ENCODE measurements at regions not wholly inside any gene's neighbourhood (a gene's known extent, or its start where the extent isn't known, plus 50 kb on each side); places are given as distances from the start of the nearest gene placed in this dataset.
A peak's percentile ranks its signal among the peaks of the same experiment; 100 is the strongest.

GRCh38 chr4:116839826-116840225, 245.6 kb downstream of the TRAM1L1 start:
- Histone ChIP-seq H3K36me3 (no peaks in the 10 kb centered on the region), H3K4me1 (no peaks in the 10 kb centered on the region), H3K27me3 (no peaks in the 10 kb centered on the region), H3K4me3 (no peak overlapping the region), H3K27ac (no peak overlapping the region), H3K9me3 (no peaks in the 10 kb centered on the region)
- DNase-seq (no peak), ATAC-seq (no peak)
- TF ChIP-seq, protein P1, sequence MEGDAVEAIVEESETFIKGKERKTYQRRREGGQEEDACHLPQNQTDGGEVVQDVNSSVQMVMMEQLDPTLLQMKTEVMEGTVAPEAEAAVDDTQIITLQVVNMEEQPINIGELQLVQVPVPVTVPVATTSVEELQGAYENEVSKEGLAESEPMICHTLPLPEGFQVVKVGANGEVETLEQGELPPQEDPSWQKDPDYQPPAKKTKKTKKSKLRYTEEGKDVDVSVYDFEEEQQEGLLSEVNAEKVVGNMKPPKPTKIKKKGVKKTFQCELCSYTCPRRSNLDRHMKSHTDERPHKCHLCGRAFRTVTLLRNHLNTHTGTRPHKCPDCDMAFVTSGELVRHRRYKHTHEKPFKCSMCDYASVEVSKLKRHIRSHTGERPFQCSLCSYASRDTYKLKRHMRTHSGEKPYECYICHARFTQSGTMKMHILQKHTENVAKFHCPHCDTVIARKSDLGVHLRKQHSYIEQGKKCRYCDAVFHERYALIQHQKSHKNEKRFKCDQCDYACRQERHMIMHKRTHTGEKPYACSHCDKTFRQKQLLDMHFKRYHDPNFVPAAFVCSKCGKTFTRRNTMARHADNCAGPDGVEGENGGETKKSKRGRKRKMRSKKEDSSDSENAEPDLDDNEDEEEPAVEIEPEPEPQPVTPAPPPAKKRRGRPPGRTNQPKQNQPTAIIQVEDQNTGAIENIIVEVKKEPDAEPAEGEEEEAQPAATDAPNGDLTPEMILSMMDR (IDR thresholded peaks at IDR 0.05), result no peak
- intact Hi-C loops (cut with DNase I), result no loop called here

- ATAC-seq, result no peak
- Histone ChIP-seq H3K4me3 (no peak overlapping the region), H3K27ac (no peak overlapping the region), H3K27me3 (no peaks in the 10 kb centered on the region), H3K9me3 (no peaks in the 10 kb centered on the region), H3K36me3 (no peaks in the 10 kb centered on the region), H3K4me1 (no peaks in the 10 kb centered on the region)
- intact Hi-C loops (cut with DNase I), result no loop called here
- no peak for DNase-seq
- TF ChIP-seq, protein P1 (IDR thresholded peaks at IDR 0.05), result no peak
Measured at GRCh38 chr4:116838609-116839008, 246.8 kb downstream of the TRAM1L1 start.

- H3K9me3 ChIP-seq, result peaks cover 0 to 8% of the 10 kb centered on the region in 2 donors
- no peak overlapping the region for H3K27ac ChIP-seq
- intact Hi-C loops (cut with DNase I), result no loop called here
Measured at GRCh38 chr4:116829187-116829586, 256.2 kb downstream of the TRAM1L1 start.

GRCh38 chr4:116824172-116824571, 261.2 kb downstream of the TRAM1L1 start:
- TF ChIP-seq, protein P1 (IDR thresholded peaks at IDR 0.05), result no peak
- no peak overlapping the region for H3K4me3 ChIP-seq

More at GRCh38 chr4:116829187-116829586, 256.2 kb downstream of the TRAM1L1 start:
- H3K27me3 ChIP-seq, result no peaks in the 10 kb centered on the region
- no peak overlapping the region for H3K4me3 ChIP-seq
- H3K4me1 ChIP-seq, result no peaks in the 10 kb centered on the region
- no peaks in the 10 kb centered on the region for H3K36me3 ChIP-seq
- DNase-seq (peak in 1 of 4 donors; percentile 10), ATAC-seq (no peak)
- TF ChIP-seq, protein P1 (IDR thresholded peaks at IDR 0.05), result no peak

DNA sequence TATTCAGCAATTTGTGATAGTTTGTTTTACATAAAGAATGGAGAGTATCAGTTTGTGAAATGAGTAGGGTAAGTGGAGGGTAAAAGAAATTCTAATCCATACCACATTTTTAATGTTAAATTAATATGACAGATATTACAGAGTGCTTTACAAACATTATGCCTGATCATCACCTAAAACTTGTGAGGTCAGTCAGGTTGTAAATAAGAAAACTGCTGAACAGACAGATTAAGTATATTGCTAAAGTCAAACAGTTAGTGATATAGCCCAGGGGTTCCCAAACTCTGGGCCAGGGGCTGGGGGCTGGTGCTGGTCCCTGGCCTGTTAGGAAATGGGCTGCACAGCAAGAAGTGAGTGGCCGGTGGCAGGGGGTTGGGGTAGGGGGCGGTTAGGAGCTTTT, 273.6 kb downstream of the TRAM1L1 start:
- Histone ChIP-seq H3K4me3 (no peak overlapping the region), H3K27me3 (no peaks in the 10 kb centered on the region), H3K4me1 (no peaks in the 10 kb centered on the region), H3K9me3 (peaks cover 0 to 2% of the 10 kb centered on the region in 2 donors), H3K27ac (no peak overlapping the region), H3K36me3 (no peaks in the 10 kb centered on the region)
- ATAC-seq (no peak), DNase-seq (peak in 1 of 4 donors; percentile 4)
- intact Hi-C loops (cut with DNase I), result no loop called here
- TF ChIP-seq, protein P1 (IDR thresholded peaks at IDR 0.05), result no peak

More at GRCh38 chr4:116824172-116824571, 261.2 kb downstream of the TRAM1L1 start:
- Histone ChIP-seq H3K27ac (no peak overlapping the region), H3K27me3 (no peaks in the 10 kb centered on the region), H3K4me1 (no peaks in the 10 kb centered on the region), H3K9me3 (peaks cover 0 to 4% of the 10 kb centered on the region in 2 donors), H3K36me3 (no peaks in the 10 kb centered on the region)
- intact Hi-C loops (cut with DNase I), result no loop called here
- ATAC-seq (no peak), DNase-seq (no peak)

Measured in left lung (tissue), 4 donors.